Endothelial cell of hepatic sinusoid (primary cell): ENCODE measurements at regions not wholly inside any gene's neighbourhood (a gene's known extent, or its start where the extent isn't known, plus 50 kb on each side); places are given as distances from the start of the nearest gene placed in this dataset.

Source experiments
- in situ Hi-C: cut with HindIII; loops from 2 replicates; pipeline ENCODE4 v1.10.0; 2017; ENCODE audit warnings: low sequenced_read_pairs

GRCh38 chr9:16126042-16126441 lies 573.2 kb downstream of the CCDC171 start:
- in situ Hi-C loops, result no loop called here

DNA sequence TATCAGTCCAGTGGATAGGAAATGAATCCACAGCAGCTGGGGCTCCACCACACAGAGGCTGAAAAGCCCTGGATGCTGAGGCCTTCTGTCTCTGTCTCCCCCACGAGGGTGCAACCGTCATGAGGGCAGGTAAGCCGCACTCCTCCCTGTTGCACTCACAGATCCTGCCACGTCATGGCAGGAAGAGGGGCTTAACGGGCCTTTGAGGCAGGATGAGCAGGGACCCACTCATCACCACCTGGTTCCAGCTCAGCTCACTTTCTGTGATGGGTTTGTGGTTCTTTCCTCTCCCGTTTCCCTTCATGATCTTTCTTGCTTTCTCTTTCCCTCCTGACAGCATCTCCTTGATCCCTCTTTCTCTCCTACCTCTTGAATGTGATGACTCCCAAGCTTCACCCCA lies 575.2 kb downstream of the CCDC171 start:
- in situ Hi-C loops, result no loop called here

- in situ Hi-C loops, result no loop called here
Measured at GRCh38 chr9:16131264-16131663, 578.4 kb downstream of the CCDC171 start.

GRCh38 chr9:16132513-16132912 lies 579.7 kb downstream of the CCDC171 start:
- in situ Hi-C loops, result no loop called here

DNA sequence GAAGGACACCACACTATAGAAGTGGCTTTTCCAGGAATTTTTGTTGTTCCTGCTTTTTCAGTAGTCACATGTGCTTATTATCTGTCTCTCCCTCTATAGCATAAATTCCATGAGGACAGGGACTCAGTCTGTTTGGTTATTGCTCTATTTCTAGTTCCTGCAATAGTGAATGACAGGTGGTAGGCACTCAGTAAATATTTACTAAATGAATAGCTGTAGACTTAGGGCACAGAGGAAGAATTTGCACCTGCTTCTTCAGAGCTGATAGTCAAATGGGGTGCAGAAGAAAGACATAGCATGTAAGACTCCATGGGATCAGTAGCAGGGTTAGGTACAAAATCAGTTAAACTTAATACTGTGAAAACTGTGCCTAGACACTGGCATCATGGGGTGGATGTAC lies 580.2 kb downstream of the CCDC171 start:
- in situ Hi-C loops, result no loop called here

- in situ Hi-C loops, result no loop called here
Measured at GRCh38 chr9:16133556-16134227, 580.8 kb downstream of the CCDC171 start.

GRCh38 chr9:16134351-16134750 lies 581.5 kb downstream of the CCDC171 start:
- in situ Hi-C loops, result no loop called here

DNA sequence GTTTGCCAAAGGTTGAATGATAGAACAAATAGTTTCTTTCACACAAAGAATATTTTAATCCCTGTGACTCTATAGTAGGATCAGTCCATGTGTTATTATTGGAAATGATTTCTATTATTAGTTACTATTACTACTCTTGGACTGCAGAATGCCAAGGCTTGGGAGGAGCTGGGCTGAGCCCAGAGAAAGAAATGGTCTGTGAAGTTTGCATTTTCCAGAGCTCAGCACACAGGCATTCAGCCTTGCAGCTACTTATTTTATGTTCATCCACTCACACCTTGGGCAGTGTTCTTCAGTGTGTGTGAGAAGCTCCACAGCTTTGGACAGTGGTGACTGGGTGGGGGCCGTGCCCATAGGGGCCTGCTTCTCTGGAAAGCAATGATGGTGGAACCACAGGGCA lies 583.1 kb downstream of the CCDC171 start:
- in situ Hi-C loops, result no loop called here

GRCh38 chr9:16136451-16136850 lies 583.6 kb downstream of the CCDC171 start:
- in situ Hi-C loops, result no loop called here

GRCh38 chr9:16136961-16137360 lies 584.1 kb downstream of the CCDC171 start:
- in situ Hi-C loops, result no loop called here

DNA sequence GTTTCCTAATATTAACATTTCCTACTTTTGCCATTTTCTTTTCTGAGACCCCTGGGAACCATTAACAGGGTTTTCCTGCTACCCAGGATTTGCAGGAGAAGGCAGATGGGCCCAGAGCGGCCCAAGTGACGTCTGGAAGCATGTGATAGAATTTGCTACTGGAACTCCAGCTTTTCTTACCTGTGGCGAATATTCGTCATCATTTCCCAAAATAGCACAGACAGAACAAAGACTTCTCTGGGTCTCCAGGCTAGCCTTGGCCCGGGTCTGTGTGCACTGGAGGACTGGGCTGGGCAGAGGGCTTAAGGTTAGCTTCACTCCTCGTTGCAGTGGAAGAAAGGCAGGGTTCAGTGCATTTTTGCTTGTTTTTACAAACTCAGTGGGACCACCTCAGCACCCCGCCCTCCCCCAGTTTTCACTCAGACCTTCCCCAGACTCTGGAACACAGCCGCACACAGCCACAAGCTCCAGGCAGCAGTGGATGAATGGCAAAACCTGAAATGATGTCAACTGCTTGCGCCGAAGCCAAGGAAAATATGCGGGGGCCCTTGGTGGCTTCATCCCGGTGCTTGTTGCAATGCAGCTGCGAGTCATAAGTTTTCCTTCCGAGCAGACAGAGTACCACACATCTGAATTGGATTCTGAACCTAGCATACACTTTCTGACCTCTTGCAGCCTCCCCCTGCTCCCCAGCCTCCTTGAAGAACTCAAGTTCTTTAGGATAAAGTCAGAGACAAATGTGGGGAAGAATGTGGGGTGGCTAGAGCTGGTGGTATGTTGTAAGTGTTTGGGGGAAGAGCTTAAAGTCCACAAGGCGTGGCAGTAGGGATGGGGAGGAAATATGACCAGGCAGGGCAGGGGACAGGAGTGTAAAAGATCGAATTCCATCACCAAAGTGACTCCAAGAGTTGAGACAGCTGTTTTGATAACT lies 586.0 kb downstream of the CCDC171 start:
- in situ Hi-C loops, result no loop called here

GRCh38 chr9:16139774-16140173 lies 586.9 kb downstream of the CCDC171 start:
- in situ Hi-C loops, result no loop called here

- in situ Hi-C loops, result no loop called here
Measured at GRCh38 chr9:16143310-16143709, 590.5 kb downstream of the CCDC171 start.

DNA sequence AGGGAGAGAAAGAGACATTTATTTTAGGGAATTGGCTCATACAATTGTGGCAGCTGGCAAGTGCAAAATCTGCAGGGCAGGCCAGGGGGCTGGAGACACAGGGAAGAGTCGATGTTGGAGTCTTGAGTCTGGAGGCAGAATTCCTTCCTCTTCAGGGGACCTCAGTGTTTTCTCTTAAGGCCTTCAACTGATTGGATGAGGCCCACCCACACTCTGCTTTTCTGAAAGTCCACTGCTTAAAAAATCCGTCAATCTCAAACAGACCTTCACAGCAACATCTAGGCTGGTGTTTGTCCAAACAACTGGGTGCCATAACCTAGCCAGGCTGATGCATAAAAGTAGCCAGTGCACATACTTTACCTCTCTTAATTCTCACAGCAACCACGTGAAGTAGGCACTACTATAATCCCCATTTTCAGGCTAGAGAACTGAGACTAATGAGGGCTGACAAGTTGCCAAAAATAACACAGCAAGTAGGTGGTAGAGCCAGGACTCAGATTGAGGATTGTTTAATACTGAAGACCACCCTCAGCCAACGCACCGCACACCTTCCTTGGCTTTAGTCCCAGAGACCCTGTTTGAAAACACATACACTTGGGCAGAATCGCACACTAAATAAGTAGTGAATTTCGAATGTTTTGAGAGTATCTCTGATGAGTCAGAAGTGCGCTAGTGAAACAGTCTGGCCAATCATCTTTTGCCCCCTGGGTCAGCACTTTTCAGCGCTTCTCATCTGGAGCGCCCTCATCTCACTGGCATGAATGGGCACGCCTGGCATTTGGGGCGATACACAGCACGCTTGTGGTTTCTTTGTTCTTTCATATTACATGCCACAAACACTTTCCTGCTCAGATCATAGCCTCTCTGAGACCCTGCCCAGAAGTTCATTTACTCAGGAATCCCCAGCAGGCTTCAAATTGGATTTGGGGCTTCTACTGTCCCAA lies 591.4 kb downstream of the CCDC171 start:
- in situ Hi-C loops, result no loop called here

GRCh38 chr9:16145196-16145950 lies 592.5 kb downstream of the CCDC171 start:
- in situ Hi-C loops, result no loop called here

DNA sequence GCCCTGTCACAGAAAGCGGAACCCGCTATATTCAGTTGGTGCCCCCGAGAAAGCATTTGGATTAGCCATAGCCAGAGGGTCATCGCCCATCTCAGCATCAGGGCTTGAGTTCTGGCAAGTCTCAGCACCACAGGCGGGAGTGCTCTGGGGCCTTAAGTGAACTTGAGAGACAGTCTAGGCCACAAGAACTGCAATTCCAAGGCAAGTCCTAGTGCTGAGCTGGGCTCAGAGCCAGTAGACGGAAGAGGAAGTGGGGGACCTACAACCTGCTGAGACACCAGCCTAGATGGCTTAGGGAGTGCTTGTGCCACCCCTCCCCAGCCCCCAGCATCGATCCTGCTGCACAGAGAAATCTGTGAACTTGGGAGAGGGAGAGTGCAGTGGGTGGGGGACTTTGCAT lies 594.9 kb downstream of the CCDC171 start:
- in situ Hi-C loops, result no loop called here

DNA sequence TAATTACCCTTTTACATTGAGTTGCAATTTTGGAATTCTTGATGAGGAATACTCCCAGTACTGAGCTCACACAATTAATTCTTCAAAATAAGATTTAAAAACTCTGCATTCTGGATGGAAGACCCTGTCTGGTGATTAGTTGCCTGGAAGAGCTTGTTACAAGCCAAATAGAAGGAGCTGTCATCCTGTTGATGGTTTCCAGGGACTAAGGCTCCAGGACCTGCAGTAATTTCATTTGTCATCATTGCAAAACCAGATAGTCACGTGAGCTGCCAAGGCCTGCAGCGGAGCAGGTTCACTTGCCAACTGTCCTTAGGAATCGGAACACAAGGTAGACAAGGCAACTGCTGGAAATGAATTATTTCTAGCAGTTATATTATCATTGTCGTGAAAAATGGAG lies 597.7 kb downstream of the CCDC171 start:
- in situ Hi-C loops, result no loop called here

DNA sequence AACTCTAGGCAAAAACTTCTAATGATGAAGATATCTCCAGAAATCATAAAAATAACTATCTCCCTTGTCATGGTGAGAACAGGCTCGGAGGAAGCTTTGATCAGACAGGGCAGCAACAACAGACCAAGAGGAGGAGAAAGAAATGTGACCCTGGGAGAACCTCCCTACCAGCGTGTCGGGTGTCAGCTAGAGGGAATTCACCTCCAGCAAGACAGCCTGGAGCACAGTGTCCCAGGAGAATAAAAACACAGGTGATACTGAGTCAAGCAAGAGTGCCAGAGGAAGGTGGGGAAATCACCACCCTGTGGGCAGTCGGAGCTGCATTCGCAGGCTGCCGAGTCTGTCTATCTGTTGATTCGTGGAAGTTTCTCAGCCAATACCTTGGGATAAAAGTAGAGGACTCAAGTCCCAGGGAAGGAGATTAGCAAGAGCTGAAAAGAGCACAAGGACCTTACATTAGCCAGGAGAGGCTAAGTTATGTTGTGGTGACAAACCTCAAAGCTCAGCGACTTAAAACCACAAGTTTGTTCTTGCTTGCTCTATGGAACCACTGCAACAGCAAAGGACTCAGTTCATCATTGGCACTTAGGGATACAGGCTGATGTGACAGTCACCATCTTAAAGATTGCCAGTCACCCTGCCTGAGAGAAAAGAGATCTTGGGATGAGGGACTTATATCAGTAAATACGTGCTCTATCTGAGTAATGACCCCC lies 598.3 kb downstream of the CCDC171 start:
- in situ Hi-C loops, result no loop called here

GRCh38 chr9:16152276-16153101 lies 599.6 kb downstream of the CCDC171 start:
- in situ Hi-C loops, result no loop called here
